ENCODE measurements at regions not wholly inside any gene's neighbourhood (a gene's known extent, or its start where the extent isn't known, plus 50 kb on each side); places are given as distances from the start of the nearest gene placed in this dataset.
A peak's percentile ranks its signal among the peaks of the same experiment; 100 is the strongest.
"Not testable (repeated sequence)": the region's sequence is repeated elsewhere in the genome, so short reads cannot be mapped to it uniquely, and the experiment has no call there.

DNA sequence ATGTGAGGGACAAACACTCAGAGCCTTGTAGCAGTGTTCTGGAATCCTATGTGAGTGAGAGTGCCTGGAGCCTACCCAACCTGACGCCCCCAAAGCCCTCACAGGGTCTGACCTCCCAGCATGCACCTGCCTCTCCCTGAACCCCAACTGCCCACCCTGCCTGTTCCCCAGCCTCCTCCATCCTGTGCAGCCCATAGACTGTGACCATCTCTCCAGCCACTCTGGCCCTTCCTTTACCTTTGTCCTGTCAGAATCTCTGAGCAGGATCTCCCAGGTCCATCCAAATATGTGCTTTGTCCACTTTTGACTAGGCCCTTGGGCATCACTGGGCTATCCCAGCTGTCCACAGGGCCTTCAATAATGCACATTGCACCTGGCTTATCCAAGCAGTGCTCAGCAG, 1159.8 kb upstream of the TPTE start:
- DNase-seq (ENCODE audit: low spot score) = peak; percentile 18

DNA sequence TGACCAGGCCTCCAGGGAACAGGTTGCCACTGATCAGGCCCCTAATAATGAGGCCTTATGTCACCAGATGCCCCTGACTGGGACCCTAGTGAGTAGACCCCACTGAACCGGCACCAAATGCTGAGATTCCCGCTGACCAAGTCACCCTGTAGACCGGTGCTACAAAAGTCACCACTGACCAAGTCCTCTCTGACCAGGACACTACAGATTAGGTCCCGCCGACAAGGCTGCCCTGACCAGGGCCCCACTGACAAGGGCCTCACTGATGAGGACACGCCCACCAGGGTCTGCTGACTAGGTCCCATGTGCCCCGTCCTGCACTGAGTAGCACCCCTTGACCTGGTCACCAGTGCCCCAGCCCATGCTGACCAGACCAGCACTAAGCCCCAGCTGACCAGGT, 1159.1 kb upstream of the TPTE start:
- not testable (repeated sequence) for DNase-seq (ENCODE audit: low spot score)

DNA sequence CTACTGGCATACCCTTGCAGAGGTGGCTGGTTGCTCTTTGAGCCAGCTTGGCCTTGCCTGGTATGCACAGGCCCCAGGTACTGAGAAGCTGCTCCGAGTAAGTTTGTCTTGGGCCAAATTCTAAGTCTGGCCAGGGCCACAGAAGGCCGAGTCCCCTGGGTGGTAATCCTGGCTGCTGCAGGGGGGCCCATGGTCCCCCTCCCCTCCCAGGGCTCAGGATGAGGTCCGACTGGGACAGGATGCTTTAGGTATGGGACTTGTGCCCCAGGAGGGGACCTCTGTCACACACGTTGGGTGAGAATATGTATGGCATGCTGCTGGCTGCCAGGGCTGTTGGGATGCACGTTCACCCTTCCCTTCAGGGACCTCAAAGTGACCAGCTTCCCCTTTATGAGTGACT, 1155.6 kb upstream of the TPTE start:
- DNase-seq (ENCODE audit: low spot score) = not testable (repeated sequence)

DNA sequence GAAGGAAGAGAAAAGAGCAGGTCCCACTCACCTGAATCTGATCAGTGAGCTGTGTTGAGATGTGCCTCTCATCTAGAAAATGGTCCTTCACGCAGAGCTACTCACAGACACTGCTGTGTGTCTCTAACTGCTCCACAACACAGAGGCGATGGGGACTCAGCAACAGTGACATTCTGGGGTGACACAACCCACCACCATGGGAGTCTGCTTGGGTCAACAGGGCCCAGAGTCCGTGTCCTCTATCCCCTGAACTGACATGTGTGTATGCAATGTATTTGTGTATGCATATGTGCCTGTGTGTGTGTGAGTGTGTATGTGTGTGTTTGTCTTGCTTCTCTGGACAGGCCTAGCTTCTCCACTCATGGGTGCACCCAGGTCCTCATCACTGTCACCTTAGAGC, 1154.8 kb upstream of the TPTE start:
- peak; percentile 15 for DNase-seq (ENCODE audit: low spot score)
